NCI-H2227 (cell line): ENCODE measurements at regions not wholly inside any gene's neighbourhood (a gene's known extent, or its start where the extent isn't known, plus 50 kb on each side); places are given as distances from the start of the nearest gene placed in this dataset.
"Not testable (repeated sequence)": the region's sequence is repeated elsewhere in the genome, so short reads cannot be mapped to it uniquely, and the experiment has no call there.

Source experiments
- DNase-seq: peaks from one replicate; lab custom pipeline; 2025; ENCODE audit not compliant: unreplicated experiment; lab: John Stamatoyannopoulos, UW

DNA sequence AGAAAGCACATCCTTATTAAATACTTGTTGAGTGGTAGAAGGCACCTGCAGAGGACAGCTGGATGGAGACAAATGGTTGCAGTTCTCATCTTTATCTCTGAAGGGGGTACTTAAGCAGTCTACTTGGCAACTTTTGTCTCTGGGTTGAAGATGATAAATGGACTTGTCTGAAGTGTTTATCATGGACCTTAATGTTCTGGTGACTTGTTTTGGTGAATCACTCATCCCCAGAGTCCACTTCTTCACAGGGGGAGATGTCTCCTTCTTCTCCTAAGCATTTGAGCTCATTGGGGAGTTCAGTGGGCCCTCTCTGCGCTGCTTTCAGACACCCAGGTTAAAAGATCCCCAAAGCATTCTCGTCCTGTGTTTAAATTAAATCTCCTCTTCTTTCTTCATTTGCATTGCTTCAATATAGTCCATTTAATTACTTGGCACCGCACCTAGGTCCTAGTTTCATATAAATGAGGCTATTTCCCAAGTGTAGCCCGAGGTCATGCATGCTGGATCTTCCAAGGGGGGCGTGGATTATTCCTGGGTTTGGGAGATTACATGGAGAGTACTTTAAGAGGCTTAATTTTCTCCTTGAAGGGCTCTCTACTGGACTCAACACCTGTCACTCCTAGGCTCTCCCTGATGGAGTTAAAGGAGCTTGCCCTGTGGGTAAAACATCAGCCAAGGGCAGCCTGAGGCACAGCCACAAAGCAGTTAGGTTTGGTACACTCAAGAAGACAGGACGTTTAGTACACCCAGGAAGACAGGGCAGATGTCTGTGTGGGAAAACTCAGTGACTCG, 239.3 kb upstream of the C2CD4B start:
- DNase-seq, result peak; percentile 29

- DNase-seq, result no peak
Observed at GRCh38 chr15:62406305-62406891, 241.3 kb upstream of the C2CD4B start.

GRCh38 chr15:62407216-62407615, 242.1 kb upstream of the C2CD4B start:
- DNase-seq, result no peak

GRCh38 chr15:62407962-62408361, 242.9 kb upstream of the C2CD4B start:
- no peak for DNase-seq

- no peak for DNase-seq
Observed at GRCh38 chr15:62409466-62409865, 244.4 kb upstream of the C2CD4B start.

DNA sequence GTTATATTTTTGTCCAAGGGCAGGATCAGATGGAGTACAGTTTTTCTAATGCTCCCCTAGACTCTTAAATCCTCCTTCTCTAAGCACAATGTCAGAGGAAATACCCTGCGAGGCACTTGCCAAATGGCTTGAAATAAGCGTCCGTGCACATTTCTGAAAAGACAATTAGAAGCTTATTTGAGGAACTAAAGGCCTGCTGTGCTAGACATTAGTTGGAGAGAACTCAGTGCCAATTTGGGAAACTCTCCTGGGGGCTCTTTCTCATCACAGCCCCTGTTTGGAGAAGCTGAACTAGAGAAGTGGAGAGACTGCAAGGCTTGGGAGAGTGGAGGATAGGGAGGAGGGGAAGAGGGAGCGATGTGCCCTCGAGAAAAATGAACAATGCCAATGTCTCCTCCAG, 247.6 kb upstream of the C2CD4B start:
- no peak for DNase-seq

DNA sequence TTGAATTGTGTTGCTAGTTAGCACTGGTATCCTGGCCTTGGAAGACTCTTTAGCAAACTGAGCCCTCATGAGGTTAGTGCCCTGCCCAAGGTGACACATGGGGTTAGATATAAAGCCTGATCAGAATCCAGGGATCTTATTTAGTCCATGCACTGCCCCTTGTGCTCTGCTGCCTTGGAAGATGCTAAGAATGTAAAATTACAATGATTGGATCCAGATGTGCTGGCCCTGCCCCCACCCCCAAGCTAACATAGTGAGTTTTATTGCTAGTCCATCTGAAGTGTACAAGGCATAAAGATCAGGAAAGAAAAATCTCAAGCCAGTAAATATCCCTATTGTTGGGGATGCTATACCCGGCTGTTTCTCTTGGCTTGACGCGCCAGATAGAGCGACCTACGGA, 248.1 kb upstream of the C2CD4B start:
- no peak for DNase-seq

DNA sequence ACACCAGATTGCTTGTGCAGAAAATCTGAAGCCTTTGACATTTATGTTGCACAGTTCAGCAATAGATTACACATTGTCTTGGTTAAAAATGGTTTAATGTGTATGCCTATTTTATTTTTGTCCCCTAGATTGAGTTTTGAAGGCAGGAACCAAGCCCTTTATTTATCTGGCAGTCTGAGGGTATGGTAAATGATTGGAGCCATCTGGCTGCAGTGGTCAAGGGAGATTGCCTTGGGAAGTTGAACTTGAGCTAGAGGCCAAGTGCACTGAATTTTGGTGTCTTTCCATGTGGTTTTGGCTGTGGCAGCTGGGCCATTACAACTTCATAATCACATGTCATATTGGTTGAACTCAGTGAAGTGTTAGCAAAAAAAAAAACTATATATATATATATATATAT, 248.7 kb upstream of the C2CD4B start:
- DNase-seq, result no peak

- no peak for DNase-seq
Observed at GRCh38 chr15:62415498-62415897, 250.4 kb upstream of the C2CD4B start.

DNA sequence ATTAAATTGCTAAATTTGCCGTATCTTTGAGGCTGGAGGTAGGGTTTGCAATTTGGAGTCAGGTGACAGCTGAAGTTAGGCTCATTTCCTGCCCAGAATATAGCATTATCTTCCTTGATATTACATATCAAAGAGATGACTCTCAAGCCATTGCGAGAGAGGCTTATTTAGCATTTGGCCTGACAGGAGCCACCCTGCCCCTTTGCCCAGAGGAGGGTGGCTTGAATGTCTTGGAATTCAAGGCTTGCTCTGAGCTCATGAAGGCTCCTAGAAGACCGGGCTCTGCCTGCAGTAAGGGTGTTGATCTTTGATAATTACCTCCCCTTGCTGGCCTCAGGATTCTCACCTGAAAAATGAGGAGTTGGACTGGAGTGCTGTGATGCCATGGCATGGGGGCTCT, 251.4 kb upstream of the C2CD4B start:
- DNase-seq, result no peak

GRCh38 chr15:62417439-62417838, 252.4 kb upstream of the C2CD4B start:
- DNase-seq, result no peak

GRCh38 chr15:62418496-62418895, 253.4 kb upstream of the C2CD4B start:
- not testable (repeated sequence) for DNase-seq

GRCh38 chr15:62419192-62419591, 254.1 kb upstream of the C2CD4B start:
- DNase-seq, result no peak

- DNase-seq, result not testable (repeated sequence)
Observed at GRCh38 chr15:62420371-62420770, 255.3 kb upstream of the C2CD4B start.

DNA sequence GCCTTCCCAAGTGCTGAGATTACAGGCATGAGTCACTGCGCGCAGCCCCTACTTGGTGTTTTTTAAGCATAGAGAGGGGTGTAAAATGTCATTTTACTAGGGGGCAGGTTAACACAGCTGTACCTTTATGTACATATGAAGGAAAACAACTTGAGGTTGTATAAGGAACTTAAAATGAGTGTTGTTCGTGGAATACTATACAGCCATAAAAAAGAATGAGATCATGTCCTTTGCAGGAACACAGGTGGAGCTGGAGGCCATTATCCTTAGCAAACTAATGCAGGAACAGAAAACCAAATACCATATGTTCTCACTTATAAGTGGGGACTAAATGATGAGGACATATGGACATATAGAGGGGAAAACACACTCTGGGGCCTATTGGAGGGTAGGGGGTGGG, 256.2 kb upstream of the C2CD4B start:
- DNase-seq, result no peak

- no peak for DNase-seq
Observed at GRCh38 chr15:62426387-62426956, 261.4 kb upstream of the C2CD4B start.

- no peak for DNase-seq
Observed at GRCh38 chr15:62428259-62428658, 263.2 kb upstream of the C2CD4B start.

DNA sequence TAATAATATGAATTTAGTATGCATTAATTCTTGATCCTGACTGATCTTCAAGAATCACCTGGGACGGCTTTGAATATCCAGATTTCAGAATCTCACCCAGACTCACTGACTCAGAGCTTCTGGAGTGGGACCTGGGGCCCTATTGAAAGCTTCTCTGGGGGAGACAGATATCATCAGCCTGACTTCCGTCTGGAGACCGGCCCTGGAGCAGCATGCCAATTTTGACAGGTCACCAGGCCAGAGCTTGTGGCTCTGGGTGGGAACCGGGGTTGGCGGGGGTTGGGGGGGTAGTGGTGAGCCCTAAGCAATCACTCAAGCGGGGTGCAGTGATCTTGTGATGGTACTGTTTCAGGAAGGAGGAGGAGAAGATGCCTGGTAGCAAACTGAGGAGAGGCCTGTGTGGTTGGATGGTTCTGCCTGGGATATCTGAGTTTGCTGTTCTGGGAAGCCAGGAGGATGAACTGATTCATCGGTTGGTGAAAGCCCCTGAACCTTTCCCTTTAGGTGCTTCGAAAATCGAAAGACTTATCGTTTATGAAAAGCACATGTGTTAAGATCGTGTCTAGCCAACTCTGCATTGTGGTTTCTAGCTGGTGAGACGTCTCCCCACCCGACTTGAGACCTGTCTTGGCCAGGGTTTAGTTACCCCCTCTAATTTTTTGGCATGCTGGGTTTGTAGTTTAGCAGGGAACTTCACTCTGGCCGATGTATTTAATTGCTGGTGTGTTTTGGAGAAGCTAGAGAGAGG, 263.9 kb upstream of the C2CD4B start:
- no peak for DNase-seq

DNA sequence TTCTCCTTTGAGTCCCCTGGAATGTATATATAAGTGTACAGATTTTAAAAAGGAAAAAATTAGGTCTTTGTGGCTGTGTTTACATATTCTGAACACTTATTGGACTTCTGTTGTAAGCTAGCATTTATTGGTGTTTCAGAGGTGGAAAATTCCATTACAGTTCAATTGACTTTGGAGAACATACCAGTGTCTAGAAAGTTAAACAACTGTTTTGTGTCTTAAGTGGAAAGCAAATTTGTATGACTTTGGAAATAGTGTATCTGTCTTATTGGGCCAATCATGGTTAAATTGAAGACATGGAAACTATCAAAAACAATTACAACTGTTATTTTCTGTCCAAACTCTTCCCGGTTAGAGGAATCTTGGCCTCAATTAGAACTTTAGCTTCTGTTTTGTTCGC, 265.0 kb upstream of the C2CD4B start:
- DNase-seq, result no peak

DNA sequence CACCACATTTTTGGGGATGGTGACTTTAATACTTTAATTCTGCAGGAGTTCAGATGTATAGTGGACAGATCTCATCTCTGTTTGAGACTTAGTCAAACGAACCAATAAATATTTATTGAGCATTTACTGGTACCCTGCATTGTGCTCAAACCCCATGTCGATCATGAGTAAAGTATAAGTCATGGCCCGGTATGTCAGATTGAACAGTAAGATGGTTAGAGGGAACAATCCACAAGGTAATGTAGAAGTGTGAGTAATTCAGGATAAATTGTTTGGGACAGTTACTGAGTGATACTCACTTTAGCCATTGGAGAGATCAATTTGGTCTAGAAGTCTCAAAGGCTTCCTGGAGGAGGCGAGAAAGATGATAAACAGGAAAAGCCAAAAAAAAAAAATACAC, 265.5 kb upstream of the C2CD4B start:
- DNase-seq, result no peak

- no peak for DNase-seq
Observed at GRCh38 chr15:62431008-62431797, 266.1 kb upstream of the C2CD4B start.
